Cerebellar nuclear complex (tissue), 1 donor: ENCODE measurements at regions not wholly inside any gene's neighbourhood (a gene's known extent, or its start where the extent isn't known, plus 50 kb on each side); places are given as distances from the start of the nearest gene placed in this dataset.

Experiments
- DNase-seq, 2 experiments: peaks; one replicate each; lab custom pipeline; 2025; lab: John Stamatoyannopoulos, UW

DNA sequence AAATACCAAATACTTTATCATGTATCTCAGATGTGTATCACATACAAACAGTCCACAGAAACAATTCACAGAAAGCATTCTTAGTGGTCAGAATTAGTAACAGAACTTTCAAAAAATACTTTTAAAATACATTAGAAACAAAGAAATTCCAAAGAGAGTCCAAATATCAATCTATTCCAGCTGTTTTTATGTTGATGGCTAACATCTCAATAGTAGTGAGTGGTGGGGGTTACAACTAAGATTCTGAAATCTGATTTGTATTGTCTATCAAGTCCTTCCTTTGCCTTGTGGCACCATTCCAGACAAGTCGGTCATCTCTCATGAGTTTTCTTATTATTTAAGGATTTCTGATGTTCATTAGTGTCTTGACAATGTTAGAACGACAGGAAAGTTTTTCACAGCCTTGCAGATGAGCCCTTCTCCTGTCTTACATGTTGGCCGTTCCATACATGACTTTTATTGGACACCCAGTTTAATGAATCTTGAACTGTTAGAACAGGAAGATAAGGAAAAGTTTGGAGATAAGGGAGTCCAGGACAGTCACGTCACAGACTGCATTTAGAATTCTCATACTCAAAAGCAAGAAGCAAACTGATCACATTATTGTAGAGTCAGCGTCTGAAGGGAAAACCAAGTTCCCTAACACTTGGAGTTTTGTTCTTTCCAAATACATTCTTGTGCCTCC is 410.3 kb downstream of the PID1 start:
- no peak for DNase-seq

DNA sequence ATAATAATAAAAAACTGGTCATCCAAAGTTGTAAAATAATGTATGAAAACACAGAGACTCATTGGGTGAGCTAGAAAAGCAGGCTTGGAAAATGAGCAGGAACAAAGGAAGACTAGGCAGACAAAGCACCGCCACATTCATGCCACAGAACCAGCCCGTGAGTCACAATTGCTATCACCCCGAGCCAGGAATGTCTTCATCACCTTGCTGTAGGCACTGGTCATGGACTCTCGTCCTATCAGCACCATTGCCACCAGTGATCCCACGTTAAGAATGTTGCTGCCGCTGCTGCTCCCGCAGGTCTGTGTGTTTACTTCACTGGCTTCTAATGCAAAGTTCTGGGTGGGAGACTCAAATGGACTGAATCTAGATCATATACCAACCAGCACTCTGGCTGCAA is 417.9 kb downstream of the PID1 start:
- no peak for DNase-seq

DNA sequence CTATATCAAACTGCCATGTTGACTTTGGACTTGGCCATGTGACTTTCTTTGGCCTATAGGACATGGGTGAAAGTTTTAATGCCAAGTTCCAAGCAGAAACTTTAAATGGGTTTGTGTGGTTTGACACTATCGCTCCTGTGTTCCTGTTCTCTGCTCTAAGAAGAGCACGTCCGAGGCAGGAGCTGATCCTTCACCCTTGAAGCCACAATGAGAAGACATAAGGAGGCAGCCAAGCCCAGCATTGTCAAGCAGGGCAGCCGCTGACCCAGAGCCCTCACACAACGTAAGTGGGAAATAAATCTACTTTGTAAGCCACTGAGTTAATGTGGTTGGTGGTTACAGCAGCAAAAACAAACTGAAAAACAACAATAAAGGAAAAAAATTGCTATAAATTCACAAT is 422.4 kb downstream of the PID1 start:
- DNase-seq = no peak

DNA sequence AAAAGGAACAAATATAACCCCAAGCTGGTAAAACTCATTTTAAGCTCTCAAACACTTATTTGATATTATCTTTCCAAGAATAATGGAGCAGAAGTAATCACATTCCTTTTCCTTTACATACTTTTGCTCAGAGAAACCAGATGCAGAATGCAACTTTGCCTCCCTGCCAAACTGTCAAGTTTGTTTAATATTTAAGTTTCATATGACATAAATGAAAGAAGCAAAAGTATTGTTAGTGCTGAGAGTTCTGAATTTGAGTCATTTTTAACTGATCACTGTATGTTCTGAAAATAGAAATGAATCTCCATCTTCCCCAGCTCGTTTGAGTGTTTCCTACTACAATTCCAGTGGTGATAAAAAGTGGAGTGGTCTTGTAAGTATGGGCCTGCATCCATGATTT is 423.4 kb downstream of the PID1 start:
- no peak for DNase-seq

DNA sequence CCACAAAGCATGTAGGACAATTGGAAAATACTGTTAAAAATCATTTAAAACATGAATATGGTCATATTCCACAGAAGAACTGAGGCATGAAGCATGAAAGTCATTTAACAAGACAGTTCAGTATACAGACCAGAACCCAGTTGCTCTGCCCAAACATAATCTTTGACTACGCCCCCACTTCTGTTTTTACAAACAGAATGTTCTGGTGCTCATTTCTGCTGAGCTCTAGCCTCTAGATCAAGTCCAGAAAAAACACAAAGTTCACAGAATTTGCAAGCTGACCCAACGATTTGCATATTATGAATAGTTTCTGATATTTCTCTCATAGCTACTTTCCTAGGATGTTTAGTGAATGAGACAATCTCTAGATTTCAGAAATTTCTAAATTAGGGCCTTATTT is 424.9 kb downstream of the PID1 start:
- no peak for DNase-seq

DNA sequence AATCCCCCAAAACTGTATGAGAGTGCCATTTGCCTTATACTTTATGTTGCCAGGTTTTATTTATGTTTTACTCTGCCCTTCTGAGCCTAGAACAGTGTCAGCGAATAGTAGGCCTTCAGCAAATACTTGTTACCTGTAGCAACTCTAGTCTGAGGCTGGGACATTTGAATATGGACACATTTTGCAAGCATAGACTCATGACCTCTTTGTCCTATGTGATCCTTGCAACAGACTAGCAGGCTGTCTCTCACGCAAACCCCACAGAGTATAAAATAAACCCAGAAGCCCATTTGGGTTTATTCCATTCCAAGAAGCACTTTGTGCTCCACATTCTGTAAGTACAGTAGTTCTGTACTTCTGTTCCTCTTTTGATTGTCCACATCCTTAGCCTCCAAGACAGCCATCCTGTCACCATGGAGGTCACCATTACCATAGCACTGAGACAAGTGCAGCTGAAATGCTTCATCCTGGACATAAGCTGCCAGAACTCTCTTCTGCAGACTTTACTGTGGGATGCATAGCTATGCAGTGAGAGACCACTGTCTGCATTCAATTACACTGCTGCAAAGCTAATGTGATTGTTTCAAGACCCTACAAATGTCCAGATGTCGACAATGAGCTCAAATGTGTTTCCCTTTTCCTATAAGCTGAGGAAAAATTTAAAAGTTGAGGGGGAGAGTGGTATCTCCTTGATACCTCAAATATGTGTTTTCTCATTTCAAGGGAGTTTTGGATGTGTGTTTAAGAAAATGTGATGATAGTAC is 425.7 kb downstream of the PID1 start:
- DNase-seq = no peak

DNA sequence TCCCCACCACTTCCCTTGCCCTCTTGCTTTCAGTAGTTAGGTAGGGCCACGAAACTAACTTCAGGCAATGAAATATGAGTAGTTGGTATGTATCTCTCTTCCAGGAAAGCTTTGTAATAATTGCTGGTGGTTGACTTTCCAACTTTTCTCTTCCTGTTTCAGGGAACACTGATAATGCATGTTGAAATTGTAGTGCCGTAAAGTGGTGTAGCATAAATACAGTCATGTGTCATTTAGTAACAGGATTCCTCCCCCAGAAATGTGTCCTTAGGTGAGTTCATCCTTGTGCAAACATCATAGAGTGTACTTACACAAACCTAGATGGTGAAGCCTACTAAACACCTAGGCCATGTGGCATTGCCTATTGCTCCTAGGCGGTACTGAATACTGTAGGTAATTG is 429.2 kb downstream of the PID1 start:
- DNase-seq = no peak

DNA sequence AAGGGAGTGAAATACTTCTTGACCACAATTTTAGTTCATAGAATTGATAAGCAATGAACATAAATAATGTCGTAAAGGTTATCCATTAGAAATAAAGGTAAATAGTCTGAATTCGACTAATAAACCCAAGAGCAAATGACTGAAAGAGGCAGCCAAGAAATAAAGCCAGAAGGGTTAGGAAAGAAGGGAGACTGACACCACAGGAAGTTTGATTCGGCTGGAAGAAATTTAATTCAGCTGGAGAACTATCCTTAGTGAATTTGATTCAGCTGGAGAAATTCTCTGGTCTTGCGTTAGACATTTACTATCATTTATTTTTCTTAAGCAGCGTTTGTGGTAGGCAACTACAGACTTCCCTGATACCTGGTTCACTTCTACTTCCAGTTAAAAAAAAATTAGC is 429.6 kb downstream of the PID1 start:
- DNase-seq = no peak

DNA sequence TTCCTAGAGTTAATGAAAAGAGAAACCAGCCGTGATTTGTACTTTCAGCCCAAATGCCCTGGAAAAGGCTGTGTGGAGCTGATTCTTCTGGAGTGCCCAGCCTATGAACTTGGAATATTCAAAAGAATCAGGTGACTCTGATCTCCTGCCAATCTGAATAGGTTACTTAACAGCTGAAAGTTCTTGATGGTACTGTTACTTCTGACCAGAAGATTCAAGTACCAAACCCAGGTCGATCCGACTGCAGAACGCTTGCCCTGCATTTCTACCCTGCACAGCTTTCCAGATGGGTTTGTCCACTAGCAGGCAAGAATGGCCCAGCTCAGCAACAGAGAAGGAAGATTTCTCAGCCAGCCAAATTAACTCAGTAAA is 430.4 kb downstream of the PID1 start:
- no peak for DNase-seq

DNA sequence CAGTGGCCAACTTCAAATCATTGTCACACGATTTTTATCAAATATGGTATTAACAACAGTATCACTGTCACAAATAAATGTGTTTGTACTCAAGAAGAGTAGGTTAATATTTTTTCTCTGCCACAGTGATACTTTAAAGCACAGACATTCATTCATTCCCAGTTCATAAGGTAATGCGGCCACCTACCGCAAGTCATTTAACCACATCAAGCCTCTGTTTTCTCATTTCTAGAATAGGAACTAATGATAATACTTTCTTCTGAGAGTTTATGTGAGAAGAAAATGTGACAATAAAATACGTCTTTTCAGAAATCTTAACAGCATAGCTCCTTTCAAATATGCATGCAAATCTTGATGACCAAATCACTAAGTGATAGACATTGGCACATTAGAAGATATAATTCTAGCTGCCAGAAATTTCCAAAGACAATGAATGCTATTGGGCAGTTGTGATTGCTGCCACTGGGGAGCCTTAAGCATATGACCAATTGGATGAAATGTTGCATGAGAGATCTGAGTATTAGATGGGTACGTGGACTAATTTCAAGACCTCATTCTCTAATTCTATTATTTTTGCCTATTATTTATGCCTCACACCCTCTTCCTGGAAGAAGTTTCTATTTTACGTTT is 430.9 kb downstream of the PID1 start:
- DNase-seq = no peak

DNA sequence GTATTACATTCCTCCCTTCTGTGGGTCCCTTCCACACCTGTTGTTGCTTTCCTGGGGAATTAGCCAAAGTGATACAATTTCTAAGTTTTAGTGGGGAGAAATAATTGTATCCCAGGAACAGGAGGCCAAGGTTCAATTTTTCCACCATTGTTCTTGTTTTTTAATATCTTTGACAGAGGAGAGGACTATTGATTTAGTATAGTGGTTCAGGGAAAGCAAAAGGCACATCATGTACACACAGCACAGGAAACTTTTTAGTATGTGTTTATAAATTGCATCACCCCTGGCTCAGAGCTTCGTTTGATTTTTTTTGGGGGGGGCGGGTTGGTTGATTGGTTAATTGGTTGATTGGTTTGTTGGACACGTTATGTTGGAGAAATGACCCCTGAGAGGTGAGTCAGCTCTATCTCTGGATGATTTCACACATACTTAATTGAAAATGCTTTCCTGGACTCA is 431.6 kb downstream of the PID1 start:
- no peak for DNase-seq

DNA sequence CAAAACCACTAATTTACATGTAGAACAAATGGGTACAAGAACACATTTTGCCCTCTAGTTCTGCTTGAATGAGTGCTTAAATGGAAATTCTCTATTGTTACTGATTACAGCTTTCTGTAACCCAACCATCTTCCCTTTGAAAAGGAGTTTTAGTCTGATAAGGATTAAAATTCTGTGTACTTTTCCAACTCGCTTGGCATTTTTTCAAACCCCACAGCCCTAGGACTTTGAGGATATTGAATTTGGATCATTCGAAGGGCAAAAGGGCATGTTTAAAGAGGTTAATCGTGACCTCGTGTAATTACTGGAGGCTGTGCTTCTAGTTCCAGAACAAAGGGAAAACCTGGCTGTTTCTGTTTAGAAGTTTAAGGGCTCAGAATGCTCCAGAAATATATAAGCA is 432.3 kb downstream of the PID1 start:
- no peak for DNase-seq

DNA sequence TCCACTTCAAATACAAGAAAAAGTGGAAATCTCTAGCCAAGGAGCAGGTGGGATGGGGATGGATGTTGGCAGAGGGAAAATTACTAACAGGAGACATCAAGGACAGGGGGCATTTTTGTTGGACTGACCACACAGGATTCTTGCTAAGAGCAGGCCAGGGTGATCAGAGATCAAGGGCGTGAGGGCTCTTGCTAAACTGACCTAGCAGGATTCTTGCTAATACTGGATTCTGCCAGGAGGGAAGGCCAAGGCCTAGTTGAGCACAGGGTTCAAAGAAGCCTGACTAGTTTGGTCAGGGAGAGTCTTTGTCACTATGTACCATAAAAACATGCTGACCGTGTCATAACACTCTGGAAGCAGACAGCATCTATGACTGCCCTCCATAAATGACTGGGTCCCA is 442.7 kb downstream of the PID1 start:
- DNase-seq = no peak

DNA sequence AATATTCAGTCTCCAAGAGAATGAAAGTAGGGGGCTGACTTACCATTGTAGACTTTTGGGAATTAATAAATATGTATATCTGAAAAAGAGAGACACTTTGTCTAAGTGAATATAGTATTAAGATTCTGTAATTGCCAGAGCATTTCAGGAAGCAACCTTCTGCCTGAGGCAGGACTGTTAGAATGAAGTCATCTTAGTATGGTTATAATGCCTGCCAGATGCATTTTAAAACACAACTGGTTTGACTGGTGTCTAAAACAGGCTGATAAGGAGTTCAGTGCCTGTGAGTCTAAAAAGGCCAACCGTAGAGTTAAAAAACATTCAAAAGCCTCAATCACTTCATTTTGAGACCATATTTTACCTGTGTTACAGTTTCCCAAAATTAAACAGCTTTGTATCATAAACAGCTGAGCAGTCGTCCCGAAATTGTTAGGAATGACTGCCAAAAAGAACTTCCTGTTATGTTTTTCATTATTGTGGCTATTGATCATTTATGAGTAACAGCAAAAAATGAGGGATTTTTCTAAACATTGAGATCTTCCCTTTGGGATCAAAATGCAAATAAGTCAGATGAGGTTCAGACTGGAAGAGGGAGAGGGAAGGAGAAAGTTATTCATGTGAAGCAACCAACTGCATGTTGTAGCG is 443.9 kb downstream of the PID1 start:
- no peak for DNase-seq

DNA sequence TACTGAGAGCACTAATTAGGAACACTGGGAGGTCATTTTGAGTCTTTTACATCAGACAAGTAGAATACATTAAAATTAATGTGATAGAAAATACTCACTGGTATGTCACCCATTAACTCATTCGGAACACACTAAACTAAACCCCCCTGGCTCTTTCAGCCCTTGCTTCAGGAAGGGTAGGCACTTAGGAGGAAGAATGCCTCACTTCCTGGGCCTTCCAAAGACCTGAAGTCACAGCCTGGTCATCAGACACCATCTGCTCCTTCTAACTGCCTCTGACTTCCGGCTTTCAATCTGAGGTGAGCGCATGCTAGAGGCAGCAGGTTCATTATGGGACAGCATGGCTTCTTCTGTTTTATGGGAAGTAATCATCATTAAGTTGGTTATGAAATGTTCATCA is 451.4 kb downstream of the PID1 start:
- DNase-seq = no peak

DNA sequence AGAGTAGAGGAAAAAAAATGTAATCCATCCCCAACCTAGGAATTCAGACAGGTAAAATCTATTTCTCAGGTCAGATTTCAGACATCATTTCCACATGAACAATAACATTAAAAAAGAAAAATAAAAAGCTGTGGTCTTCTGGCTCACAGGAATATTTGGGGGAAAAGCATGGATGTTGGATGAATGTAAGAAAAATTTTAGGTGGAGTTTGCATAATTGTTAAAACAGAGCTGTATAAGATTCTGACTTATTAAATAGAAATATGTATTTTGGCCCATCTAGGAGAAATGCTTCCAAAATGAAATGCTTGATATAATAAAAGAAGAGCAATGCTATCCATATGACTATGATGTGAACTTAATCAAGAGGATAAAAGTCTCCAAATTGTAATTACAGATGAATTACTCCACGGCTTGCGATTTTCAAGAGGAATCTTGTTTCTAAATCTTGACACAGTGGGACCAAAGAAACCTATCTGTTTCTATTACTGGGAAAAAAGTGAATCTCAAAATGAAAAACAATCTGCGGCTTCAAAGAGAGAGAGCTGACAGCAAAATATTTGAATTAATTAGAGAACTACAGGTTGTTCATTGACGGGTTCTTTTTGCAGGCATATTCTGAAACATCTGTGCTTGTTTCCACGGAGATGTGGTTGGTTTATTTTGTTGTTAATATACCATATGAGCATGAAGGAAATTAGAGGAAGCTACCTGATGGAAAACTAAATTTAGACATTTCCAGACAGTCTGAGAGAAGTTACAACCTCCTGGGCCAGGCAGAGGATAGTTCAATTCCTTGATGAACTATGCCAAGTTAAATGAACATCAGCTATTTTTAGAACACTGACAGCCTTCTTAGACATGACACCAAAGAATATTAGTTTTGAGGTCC is 468.7 kb downstream of the PID1 start:
- no peak for DNase-seq

DNA sequence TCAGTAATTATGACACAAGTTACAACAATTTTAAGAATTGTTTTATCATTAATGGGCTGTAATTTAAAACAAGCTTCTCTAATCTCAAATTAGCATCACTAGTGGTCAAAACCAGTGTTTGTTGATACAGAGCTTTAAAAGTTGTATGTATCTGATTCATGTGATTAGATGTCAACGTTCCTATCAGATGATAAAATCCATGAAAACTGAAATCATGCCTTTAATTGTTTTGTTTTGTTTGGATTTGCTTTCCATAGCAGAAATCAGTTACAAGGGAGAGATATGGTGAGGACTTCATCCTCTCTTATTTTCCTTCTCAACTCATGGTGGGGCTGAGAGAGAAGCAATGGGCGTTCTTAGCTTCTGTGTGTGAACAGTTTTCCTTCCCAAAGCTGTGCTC is 469.6 kb downstream of the PID1 start:
- no peak for DNase-seq

DNA sequence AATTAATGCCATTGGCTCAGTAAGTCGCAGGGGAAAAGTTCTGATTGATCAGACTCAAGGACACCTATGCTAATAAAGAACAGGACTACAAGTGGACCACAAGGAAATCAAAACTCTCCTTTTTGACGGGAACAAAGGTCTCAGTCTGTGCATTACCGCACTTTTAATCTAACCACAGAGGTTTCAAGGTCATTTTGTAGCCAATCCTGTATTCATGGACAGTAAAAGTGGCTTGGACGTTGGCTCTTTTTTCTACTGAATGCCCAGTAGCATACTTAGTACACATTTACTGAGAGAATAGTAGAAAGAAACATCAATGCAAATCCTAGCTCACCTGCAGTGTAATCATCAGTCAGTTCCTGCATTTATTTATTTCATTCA is 471.9 kb downstream of the PID1 start:
- no peak for DNase-seq

DNA sequence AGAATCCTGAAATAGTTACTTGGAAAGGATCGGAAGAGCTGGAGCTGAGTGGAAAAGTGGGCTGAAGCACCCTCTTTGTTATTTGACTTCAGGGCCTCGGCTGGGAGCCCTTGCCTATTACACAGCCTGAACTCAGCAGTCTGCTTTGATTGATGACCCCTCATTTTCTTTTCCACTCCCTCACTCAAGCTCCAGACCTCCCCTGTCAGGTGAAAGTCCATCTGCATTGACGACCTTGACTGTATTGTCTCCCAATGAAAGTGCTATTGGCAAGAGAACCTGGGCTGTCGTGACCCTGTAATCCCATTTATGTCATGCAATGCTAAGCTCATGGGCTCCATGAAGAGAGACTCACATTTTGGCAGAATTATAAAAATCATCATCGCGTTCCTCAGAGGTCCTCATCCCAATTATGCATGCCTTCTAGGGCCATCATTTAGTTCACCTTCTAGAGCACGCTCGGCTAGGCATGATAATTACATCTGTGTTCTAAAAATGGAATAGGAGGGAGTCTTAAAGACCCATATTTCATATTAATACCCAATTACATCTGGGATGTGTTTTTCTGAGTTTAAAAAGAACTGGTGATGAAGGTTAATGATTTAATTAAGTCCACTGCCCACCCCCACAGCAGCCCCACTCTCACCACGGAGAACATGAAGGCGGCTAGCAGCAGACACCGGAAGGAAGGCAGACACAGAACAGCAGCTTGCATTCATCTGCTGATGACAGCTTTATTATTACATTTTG is 472.5 kb downstream of the PID1 start:
- DNase-seq = no peak

DNA sequence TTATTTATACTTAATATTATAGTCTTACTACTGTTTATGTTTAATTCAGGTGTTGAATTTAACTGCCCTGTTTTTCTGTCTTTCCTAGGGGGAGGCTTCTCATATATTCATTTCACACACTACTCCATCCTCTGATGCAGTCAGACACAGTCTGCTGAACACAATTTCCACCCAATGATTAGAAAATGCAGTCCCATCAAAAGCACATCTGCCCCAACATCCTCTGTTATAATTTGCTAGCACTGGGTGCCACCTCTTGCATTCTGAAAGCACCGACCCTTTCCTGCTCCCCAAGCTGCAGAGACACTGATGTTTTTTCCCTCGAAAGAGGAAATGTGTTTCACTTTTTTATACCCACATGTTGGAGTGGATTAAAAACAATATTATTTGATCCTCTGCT is 474.7 kb downstream of the PID1 start:
- DNase-seq = no peak

DNA sequence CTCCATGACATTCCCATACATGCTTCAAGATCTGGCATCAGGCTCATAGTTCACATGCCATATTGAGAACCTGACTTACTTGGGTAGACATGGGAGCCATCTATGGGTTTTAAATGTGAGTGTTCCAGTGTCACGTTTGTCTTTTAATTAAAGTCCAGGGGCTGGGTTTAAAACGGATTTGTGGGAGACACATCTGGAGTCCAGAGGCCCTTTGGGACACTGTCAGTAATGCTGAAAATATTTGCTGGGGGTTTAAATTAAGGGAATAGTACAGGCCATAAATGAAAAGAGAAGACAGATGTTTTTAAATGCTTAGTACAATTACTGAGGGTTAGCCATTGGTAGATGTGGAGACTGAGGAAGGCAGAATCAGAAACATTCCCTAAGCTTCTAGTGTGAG is 478.0 kb downstream of the PID1 start:
- no peak for DNase-seq
